Posterior vena cava (tissue), 2 donors: ENCODE measurements at regions not wholly inside any gene's neighbourhood (a gene's known extent, or its start where the extent isn't known, plus 50 kb on each side); places are given as distances from the start of the nearest gene placed in this dataset.

Experiments
- DNase-seq: peaks from one replicate; pipeline ENCODE4 v3.0.0-alpha.2; 2020; ENCODE audit warnings: low spot score
- intact Hi-C, 2 donors: fragments of 100-400 bp; cut with DNase I; formaldehyde crosslinking; loops; one replicate each; pipeline versions ENCODE4 v1.14.1 to v1.14.2; 2022 to 2023
- donor health status: DM: yes; HTN: yes; CAD: no.
- donor health status: DM: yes; HTN: yes; CAD: no.

GRCh38 chr3:132262305-132262704 is 54.9 kb upstream of the ACP3 start:
- DNase-seq = no peak
- intact Hi-C loops = no loop called here

GRCh38 chr3:132262956-132263355 is 54.3 kb upstream of the ACP3 start:
- DNase-seq = no peak
- intact Hi-C loops = no loop called here

DNA sequence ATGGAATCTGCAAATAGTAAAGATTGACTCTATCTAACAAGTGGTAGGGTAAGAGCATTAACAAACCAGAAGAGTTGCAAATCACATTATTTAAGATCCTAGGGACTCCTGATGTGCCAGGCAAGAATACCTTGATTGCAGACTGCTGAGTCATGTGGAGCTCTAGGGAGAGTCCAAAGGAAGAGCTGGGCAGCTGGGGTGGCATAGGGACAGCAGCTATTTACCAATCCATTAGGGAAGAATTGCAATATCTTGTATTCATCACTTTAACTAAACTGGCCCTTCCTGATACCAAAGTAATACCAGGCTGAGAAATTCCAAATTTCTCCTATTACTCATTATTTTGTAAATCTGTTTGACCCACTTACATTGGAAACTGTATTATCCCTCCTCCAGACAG is 52.2 kb upstream of the ACP3 start:
- intact Hi-C loops = no loop called here
- no peak for DNase-seq

GRCh38 chr3:132265488-132265887 is 51.7 kb upstream of the ACP3 start:
- intact Hi-C loops = no loop called here
- DNase-seq = no peak

- DNase-seq = no peak
- intact Hi-C loops = no loop called here
These were observed 49.7 kb upstream of the ACP3 start for GRCh38 chr3:132267391-132267993.
